C4-2B (cell line): ENCODE measurements at regions not wholly inside any gene's neighbourhood (a gene's known extent, or its start where the extent isn't known, plus 50 kb on each side); places are given as distances from the start of the nearest gene placed in this dataset.

Source experiments
- ZFX ChIP-seq: fragments of 450-650 bp; IDR thresholded peaks from 2 replicates; pipeline ENCODE4 v1.6.1; 2017
- TF ChIP-seq, protein P1 (sequence below): fragments of 450-650 bp; conservative IDR thresholded peaks from 2 replicates; pipeline ENCODE4 v1.5.1; 2017; ENCODE audit warnings: mild to moderate bottlenecking

DNA sequence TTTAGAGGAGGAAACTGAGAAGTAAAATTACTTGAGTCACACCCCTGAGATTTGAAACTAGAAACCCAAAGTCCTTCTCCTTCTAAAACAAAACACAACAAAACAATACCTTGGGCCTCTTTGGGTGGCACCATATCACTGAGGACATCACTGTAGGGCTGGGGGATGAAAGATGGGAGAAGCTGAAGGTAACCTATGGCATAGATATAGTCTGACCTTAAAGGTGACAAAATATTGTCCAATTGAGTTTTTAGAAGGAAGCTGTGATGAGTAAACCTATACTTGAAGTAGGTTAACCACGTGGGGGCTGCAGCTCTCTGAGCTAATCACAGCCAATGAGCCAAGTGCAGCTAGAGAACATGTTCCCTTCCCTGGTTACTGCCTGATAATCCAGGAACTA lies 167.4 kb upstream of the CD180 start:
- TF ChIP-seq, protein P1, sequence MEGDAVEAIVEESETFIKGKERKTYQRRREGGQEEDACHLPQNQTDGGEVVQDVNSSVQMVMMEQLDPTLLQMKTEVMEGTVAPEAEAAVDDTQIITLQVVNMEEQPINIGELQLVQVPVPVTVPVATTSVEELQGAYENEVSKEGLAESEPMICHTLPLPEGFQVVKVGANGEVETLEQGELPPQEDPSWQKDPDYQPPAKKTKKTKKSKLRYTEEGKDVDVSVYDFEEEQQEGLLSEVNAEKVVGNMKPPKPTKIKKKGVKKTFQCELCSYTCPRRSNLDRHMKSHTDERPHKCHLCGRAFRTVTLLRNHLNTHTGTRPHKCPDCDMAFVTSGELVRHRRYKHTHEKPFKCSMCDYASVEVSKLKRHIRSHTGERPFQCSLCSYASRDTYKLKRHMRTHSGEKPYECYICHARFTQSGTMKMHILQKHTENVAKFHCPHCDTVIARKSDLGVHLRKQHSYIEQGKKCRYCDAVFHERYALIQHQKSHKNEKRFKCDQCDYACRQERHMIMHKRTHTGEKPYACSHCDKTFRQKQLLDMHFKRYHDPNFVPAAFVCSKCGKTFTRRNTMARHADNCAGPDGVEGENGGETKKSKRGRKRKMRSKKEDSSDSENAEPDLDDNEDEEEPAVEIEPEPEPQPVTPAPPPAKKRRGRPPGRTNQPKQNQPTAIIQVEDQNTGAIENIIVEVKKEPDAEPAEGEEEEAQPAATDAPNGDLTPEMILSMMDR, result no peak
- no peak for TF ChIP-seq ZFX
